ENCODE measurements at regions not wholly inside any gene's neighbourhood (a gene's known extent, or its start where the extent isn't known, plus 50 kb on each side); places are given as distances from the start of the nearest gene placed in this dataset.

- H3K4me3 ChIP-seq: no peak overlapping the region
- H3K27ac ChIP-seq: no peak overlapping the region
- TF ChIP-seq CTCF (IDR thresholded peaks at IDR 0.05): no peak
- DNase-seq (ENCODE audit: low spot score): no peak
Observed at GRCh38 chr10:118181021-118181420, 134.3 kb upstream of the RAB11FIP2 start.

GRCh38 chr10:118175148-118175547 is 128.4 kb upstream of the RAB11FIP2 start:
- TF ChIP-seq CTCF (IDR thresholded peaks at IDR 0.05): no peak
- Histone ChIP-seq H3K27ac (no peak overlapping the region), H3K4me3 (no peak overlapping the region)
- DNase-seq (ENCODE audit: low spot score): no peak

- no peak overlapping the region for H3K27ac ChIP-seq
- no peak overlapping the region for H3K4me3 ChIP-seq
- no peak for TF ChIP-seq CTCF (IDR thresholded peaks at IDR 0.05)
- DNase-seq (ENCODE audit: low spot score): no peak
Observed at GRCh38 chr10:118173296-118173695, 126.6 kb upstream of the RAB11FIP2 start.

- TF ChIP-seq CTCF (IDR thresholded peaks at IDR 0.05): no peak
- no peak overlapping the region for H3K4me3 ChIP-seq
- DNase-seq (ENCODE audit: low spot score): no peak
- no peak overlapping the region for H3K27ac ChIP-seq
Observed at GRCh38 chr10:118171861-118172260, 125.1 kb upstream of the RAB11FIP2 start.

- no peak for DNase-seq (ENCODE audit: low spot score)
- Histone ChIP-seq H3K27ac (no peak overlapping the region), H3K4me3 (no peak overlapping the region)
- no peak for TF ChIP-seq CTCF (IDR thresholded peaks at IDR 0.05)
Observed at GRCh38 chr10:118167056-118167700, 120.4 kb upstream of the RAB11FIP2 start.

- TF ChIP-seq CTCF (IDR thresholded peaks at IDR 0.05): no peak
- Histone ChIP-seq H3K27ac (no peak overlapping the region), H3K4me3 (no peak overlapping the region)
- DNase-seq (ENCODE audit: low spot score): no peak
Observed at GRCh38 chr10:118163217-118163616, 116.5 kb upstream of the RAB11FIP2 start.

GRCh38 chr10:118161461-118162246 is 114.9 kb upstream of the RAB11FIP2 start:
- no peak for DNase-seq (ENCODE audit: low spot score)
- H3K4me3 ChIP-seq: no peak overlapping the region
- no peak for TF ChIP-seq CTCF (IDR thresholded peaks at IDR 0.05)
- H3K27ac ChIP-seq: no peak overlapping the region
